HG03039 (cell line): ENCODE measurements at regions not wholly inside any gene's neighbourhood (a gene's known extent, or its start where the extent isn't known, plus 50 kb on each side); places are given as distances from the start of the nearest gene placed in this dataset.

Source experiments
- ATAC-seq: cut with Tn5 transposase; IDR thresholded peaks from one replicate; pipeline ENCODE4 v1.9.1; 2021; ENCODE audit warnings: mild to moderate bottlenecking, moderate library complexity; ENCODE audit not compliant: unreplicated experiment

DNA sequence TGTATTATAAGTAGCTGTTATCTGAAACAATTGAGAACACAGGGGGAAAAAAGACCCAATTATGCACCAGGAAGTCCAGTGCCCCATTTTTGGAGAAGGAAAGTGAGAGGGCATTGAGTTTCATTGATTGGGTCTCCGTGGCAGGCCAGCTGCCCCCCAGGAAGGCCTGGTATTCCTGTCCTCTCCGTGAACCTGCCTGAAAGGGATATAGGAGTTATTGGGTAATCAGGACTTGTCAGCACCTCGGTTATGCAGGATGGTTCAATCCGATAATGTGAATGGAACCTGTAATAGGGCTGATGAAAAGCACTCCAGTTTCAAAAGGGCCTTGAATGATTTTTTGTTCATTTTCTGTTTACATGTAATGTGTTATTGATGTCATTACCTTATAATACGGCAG, 122.0 kb upstream of the RARB start:
- no peak for ATAC-seq

DNA sequence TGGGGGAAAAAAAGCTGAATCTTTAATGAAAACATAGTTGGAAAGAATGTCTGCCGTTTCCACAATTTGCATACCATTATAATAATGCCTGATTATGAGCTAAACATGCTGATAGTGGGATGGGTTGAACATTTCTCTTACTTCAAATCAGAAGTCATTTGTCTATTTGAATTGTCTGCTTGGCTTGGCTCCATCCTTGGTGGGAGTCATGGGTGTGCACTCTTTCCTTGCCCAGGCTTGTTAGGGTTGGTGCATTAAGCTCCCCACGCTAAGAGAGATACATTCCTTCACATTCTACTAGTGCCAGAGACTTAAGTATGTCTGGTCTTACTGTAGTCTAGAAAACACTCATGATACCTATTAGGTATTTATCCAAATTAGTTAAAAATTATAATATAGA, 121.4 kb upstream of the RARB start:
- ATAC-seq: no peak

DNA sequence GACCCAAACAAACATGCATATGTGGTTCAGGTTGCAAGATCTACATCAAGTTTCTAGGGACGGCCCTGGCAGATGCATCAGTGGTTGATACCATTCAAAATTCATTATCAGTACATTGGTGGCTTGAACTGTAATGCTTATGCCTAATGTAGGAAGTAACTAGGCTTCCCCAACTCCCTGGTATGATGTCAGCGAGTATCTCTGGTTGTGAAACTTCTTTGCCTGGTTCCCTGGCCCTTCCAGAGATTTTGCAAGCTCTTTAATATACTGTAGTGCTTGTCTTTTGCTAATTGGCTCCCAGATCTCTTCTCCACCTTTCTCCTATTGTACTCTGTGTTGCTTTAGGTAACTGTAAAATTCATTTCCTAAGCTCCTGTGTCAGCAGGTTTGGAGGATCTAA, 114.8 kb upstream of the RARB start:
- ATAC-seq: no peak

DNA sequence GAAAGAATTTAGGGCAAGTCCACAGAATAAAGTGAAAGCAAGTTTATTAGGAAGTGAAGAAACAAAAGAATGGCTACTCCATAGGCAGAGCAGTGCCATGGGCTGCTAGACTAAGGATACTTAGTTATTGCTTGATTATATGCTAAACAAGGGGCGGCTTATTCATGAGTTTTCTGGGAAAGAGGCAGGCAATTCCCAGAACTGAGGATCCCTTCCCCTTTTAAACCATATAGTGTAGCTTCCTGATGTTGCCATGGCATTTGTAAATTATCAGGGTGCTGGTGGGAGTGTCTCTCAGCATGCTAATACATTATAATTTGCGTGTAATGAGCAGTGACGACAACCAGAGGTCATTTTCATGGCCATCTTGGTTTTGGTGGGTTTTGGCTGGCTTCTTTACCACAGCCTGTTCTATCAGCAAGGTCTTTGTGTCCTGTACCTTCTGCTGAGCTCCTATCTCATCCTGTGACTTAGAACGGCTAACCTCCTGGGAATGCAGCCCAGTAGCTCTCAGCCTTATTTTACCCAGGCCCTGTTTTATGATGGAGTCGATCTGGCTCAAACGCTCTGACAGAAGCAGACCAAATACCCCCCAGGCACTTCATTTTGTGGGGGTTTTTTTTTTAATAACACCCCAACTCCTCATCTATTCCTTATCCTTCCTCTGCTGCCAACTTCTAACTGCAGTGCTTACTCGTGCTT, 103.0 kb upstream of the RARB start:
- ATAC-seq: no peak

DNA sequence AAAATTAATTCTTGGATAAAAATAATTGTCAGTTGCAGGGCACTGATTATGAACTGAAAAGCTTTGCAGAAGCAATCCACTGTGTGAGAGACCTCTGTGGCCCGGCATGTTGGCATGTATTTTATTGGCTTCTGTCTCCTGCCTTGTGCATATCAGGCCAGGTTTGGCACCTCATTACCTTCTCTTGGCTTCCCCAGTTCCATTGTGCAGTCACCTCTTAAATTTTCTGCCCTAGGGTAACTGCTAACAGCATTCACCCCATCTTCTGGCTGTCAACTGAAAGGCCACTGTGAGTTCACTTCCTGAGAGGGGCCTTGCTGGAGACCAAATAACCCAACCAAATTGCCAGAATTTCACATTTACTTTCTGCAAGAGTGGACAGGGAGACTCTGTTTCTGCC, 92.7 kb upstream of the RARB start:
- ATAC-seq: no peak

DNA sequence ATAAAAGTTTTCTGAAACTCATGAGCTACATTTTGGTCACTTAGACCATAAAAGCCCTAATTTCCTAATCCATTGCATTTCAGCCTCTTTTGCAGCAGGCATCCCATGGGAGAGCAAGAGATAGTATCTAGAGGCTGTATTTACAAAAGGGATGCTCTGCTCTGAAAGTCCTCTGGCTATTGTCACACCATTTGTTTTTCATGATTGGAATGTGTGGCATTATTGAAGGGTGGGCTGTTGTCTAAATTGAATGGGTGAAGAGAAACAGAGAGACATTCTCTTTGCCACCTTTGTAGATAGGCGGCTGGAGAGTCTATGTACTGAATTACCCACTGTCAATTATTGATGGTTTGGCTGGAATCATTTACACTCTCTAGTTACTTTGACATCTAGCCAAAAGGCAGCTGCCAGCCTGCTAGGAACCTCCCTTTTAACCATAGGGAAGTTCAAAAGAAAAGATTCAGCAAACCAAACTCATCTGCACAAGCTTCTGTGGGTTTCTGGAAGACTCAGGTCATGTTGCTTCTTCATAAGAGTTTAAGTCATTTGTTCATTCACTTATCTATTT, 89.8 kb upstream of the RARB start:
- ATAC-seq: no peak

DNA sequence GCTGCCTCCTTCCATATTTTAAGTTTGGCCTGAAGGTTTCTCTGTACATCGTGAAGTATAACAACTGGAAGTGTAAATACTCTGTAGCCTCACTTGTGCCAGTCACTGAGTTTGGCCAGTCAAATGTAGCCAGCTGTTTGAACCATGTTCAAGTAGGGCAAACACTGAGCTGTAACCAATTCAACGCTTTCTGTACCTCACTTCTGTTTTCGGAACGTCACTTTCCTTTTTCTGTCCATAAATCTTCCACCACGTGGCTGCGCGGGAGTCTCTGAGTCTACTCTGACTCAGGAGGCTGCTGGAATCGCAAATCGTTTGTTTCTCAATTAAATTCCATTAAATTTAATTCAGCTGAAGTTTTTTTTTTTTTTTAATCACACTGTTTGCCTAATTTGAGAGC, 88.8 kb upstream of the RARB start:
- ATAC-seq: no peak

DNA sequence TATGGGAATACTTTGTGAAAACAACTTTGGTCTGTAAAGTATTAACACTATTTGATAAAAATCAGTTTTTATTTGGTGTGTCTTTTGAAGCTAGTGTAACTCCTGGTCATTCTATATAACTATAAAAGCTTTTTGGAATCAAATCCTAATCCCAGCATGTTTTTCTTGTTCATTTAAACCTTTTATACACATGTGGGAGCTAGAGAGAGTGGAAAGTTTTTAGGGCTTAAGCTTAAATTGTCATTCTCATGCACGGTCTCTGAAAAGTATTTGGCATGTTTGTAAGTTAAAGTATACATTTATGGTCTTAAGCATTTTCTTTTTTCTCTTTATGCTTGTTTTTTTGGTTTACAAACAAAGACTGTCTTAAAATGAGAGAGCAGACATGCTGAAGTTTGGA, 83.4 kb upstream of the RARB start:
- no peak for ATAC-seq

DNA sequence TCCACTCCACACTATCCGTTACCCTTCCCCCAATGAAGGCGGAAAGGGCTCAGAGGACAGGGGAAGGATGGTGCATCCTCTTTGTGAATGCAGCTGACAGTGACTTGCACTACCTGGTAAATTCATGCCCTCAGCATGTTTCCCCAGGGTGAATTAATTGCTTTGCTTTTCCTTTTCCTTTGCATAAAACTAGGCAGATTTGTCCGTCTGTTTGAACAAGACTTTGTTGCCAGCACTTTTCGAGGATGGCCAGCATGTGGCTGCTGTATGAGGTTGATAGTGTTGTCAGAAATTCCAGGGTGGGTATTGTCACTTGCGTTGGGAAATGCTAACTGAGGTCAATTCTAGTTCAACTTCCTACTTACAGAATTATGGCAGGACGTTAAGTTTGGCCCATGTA, 79.0 kb upstream of the RARB start:
- ATAC-seq: no peak

DNA sequence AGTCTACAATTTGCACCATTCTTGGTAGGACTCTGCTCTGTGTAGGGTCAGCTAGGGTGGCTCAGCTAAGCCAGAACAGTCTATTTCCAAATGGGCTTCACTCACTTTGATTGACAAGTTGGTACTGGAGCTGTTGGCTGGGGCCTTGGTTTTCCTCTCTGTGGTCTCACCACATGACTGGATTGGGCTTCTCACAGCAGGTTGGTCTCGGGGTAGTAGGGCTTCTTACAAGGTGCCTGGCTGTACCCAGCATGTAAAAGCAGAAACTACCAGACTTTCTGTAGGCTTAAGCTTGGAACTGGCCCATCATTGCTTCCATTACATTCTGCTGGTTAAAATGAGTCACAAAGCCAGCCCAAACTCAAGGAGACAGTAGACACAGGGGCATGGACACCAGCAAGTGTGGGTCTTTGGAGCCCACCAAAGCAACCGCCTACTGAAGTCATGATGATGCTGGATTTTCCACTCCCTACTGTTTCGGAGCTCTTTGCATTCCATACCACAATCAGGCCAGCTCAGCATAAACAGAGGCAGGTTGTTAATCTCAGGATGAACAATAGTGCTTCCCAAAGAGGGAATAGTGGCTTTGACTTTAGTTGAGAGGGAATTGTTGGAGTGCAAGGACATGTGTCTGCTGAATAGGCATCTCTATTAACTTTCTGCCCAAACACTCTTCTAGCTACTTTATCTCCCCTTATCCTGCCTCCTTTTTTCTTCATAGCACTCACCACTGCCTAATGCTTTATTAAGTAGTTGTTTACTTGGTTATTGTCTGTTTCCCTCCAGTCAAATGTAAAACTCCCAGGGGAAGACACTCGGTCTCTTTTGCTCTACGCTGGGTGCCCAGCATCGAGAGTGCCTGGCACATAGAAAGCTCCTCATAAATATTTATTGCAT, 78.0 kb upstream of the RARB start:
- ATAC-seq: no peak

DNA sequence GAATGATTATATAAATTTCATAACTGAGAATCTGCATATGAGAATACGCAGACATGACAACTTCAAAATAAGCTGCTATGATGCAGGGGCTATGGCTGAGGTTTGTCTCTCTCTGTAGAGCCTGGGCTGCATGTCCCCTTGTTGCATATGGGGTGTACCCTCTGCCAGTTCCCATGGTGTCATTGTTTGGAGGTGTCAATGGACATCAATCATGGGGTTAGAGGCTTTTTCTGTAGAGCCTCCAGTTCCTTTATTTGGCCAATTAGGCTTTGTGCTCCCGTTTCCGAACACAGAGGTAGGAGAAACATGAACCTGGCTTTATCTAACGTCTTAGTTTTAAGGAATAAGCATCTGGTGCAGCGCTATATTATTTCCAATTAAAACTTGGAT, 77.3 kb upstream of the RARB start:
- ATAC-seq: no peak

DNA sequence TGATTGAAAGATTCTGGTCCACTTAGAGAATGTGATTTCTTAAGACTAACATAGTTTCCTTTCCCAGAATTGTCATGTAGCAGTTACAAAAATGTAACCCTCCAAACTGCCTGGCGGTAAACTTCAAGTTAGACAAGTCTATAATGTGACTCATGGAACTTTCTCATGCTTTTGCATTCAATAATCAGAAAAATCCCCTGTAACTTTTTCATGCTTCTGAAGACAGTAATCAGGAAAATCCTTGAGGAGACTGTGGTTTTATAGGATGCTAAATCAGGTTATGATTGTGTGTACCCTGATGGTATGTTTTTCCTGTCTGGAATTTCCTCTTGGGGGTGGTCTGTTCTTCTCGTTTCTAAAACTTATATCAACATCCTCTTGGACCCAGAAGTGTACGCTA, 74.0 kb upstream of the RARB start:
- no peak for ATAC-seq

DNA sequence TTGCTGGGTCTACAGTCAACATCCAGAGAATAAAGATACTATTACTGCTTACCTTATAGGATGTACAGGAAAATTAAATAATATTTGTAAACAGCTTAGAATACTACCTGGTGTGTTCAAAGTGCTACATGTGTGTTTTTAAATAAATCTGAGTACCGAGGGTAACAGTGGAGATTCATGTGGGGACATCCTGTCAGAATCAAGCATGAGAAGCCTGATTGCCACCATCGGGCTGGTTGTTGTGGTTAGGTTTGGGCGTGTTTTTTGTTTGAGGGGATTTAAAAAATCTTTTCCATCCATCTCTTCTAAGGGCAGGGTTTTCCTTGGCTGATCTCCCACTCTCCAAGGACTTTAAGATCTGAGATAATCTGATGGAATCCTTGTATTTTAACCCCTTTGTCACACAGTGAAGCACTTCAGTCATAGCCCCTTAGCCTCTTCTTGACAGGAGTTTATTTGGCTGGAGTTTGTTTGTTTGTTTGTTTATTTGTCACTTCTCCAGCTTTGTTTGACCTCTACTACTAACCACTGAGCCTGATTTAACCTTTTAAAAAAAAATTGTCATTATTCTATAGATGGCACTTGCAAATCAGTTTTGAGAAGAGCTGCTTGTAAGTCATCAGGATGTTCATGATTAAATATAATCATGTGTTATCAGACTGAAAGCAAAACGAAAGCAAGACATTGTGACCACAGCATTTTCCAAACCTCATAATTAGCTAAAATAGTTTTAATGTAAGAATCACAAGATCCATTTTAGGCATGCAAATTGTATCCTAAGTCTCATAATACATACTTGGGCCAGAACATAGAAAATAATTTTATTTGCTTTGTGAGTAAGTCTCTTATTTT, 72.8 kb upstream of the RARB start:
- ATAC-seq: no peak

DNA sequence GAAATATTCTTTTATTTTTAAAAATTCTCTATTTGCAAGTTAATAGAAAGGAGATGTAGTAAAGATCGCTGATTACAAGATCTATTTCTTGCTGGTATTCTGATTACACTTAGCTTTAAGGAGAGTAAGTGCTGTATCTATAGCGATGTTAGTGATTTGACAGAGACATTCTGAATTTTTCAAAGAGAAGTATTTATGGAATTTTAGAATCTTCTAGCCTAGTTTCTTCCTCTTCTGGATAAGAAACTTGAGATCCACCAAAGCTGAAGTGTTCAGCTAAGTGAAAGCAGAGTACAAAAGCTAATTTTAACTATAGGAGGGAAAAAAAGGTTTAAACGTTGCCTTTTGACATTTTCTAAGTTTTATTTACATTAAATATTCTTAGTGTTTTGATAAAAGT, 72.1 kb upstream of the RARB start:
- ATAC-seq: no peak

DNA sequence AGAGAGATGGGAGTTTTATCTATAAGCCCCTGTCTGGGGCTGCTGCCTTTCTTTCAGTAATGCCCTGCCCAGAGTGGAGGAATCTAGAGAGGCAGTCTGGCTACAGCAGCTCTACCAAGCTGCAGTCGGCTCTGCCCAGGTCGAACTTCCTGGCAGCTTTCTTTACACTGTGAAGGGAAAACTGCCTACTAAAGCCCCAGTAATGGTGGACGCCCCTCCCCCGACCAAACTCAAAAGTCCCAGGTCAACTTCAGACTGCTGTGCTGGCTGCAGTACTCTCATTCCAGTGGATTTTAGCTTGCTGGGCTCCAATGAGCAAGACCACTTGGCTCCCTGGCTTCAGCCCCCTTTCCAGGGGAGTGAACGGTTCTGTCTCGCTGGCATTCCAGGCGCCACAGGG, 65.9 kb upstream of the RARB start:
- no peak for ATAC-seq

DNA sequence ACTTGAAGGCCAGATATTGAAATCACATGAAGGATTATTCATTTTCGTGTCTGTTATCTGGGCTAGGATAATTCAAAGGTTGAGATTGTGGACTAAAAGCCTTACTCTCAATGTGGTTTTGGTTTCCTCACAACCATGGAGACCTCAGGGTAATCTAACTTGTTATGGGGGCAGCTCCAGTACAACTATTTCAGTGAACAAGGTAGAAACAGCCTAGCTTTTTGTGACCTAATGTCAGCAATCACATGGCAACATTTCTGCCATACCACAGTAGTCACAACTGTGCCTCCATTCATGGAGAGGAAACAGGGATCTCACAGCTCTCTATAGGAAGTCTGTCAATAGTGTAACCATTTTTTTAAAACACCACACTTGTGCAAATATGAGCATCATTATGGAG, 62.4 kb upstream of the RARB start:
- ATAC-seq: no peak

DNA sequence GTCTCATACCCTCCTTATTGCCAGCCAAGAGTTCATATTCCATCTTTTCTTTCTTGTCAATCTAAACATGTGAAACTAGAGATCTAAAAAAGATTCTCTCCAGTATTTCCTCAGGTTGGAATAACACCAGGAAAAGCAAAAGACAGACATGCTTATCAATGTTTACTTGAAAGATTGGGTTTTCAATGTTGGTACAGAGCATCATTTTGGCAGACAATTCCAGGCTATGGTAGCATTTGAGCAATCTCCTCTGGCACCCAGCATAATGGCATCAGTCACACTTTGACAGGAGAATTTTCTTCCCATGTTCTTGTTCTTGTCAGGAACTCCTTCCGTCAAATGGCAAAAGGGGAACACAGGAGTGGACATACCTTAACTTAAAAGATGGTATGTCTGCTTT, 61.0 kb upstream of the RARB start:
- no peak for ATAC-seq

DNA sequence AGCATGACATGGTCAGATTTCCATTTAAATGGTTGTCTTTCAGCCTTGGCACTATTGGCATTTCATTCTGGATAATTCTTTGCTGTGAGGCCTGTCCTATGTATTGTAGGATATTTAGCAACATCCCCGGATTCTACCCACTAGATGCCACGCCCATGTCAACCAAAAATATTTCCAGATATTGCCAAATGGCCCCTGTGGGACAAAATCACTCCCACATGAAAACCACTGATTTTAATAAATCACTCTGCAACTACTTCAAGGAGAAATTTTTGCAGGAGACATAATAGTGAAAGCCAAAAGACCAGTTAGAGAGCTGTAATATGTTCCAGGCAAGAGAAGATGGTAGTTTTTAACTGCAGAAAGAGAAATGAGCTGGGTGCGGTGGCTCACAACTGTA, 55.9 kb upstream of the RARB start:
- ATAC-seq: no peak

DNA sequence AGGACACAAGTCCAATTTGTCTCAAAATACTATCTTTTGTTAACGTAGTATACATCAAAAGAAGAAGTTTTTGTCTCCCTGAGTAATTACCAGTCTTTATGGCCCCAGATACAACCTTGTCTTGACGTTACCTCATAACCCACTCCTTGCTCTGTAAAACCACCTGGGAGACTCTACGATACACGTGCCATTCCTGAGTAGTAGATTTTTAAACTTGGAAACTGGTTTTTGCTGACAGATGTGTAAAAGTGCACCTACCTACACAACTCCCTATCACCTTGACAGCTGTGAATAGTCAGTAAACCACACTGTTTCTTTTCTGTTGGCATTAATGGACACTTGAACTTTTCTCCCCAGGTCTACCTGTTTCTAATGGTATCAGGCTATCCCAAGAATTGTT, 51.7 kb upstream of the RARB start:
- ATAC-seq: no peak

DNA sequence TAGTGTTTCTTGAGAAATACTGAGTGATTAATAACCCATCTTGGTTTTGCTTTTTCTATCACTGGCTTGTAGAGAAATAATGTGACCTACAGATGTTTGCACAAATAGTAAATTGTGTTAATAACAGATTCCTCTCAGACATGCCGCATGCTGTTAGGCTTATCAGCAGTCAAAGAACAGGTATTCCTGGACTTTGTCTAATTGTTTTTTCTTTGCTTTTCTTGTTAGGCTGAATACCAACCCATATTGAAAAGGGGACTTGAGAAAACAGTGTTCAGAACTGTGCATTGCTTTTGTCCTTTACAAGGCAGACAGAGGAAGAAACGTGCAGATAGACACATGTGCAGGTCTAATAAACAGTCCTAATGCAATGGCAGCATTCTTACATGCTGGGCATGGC, 51.0 kb upstream of the RARB start:
- ATAC-seq: no peak
